ENCODE measurements at regions not wholly inside any gene's neighbourhood (a gene's known extent, or its start where the extent isn't known, plus 50 kb on each side); places are given as distances from the start of the nearest gene placed in this dataset.

- H3K36me3 ChIP-seq (ENCODE audit: insufficient read depth, low read length): no peaks in the 10 kb centered on the region
- no peaks in the 10 kb centered on the region for H3K9me3 ChIP-seq (ENCODE audit: low read length)
- no peak overlapping the region for H3K4me3 ChIP-seq (ENCODE audit: low read depth, low read length, poor library complexity, severe bottlenecking)
- no peaks in the 10 kb centered on the region for H3K79me2 ChIP-seq (ENCODE audit: insufficient read depth, low read length)
- H3K27ac ChIP-seq (ENCODE audit: low read depth, low read length, poor library complexity, severe bottlenecking): no peak overlapping the region
- no peaks in the 10 kb centered on the region for H3F3A ChIP-seq (ENCODE audit: insufficient read depth, low read length)
- no peaks in the 10 kb centered on the region for H3K9me2 ChIP-seq (ENCODE audit: low read depth, low read length)
- H3K4me1 ChIP-seq (ENCODE audit: insufficient read depth, low read length, severe bottlenecking): no peaks in the 10 kb centered on the region
- H3K27me3 ChIP-seq (ENCODE audit: insufficient read depth, low read length): no peaks in the 10 kb centered on the region
- no peak overlapping the region for H3K9ac ChIP-seq (ENCODE audit: low read length)
- no peak overlapping the region for H3K4me2 ChIP-seq (ENCODE audit: low read length)
- TF ChIP-seq CTCF (IDR thresholded peaks at IDR 0.05; ENCODE audit: low read length) (no peak), EZH2 (IDR thresholded peaks at IDR 0.05; ENCODE audit: borderline replicate concordance, low read length) (no peak)
- H4K20me1 ChIP-seq (ENCODE audit: insufficient read depth, low read length): no peaks in the 10 kb centered on the region
- no peak overlapping the region for H2AFZ ChIP-seq (ENCODE audit: low read length)
Observed at GRCh38 chr14:83575301-83575700, 1954.6 kb upstream of the FLRT2 start.

- Histone ChIP-seq H3K27me3 (ENCODE audit: insufficient read depth, low read length) (no peaks in the 10 kb centered on the region), H4K20me1 (ENCODE audit: insufficient read depth, low read length) (no peaks in the 10 kb centered on the region), H3K36me3 (ENCODE audit: insufficient read depth, low read length) (no peaks in the 10 kb centered on the region), H3K9me2 (ENCODE audit: low read depth, low read length) (no peaks in the 10 kb centered on the region), H3K27ac (ENCODE audit: low read depth, low read length, poor library complexity, severe bottlenecking) (no peak overlapping the region), H3K9me3 (ENCODE audit: low read length) (no peaks in the 10 kb centered on the region), H2AFZ (ENCODE audit: low read length) (no peak overlapping the region), H3K4me2 (ENCODE audit: low read length) (no peak overlapping the region), H3K79me2 (ENCODE audit: insufficient read depth, low read length) (no peaks in the 10 kb centered on the region), H3K4me3 (ENCODE audit: low read depth, low read length, poor library complexity, severe bottlenecking) (no peak overlapping the region), H3K4me1 (ENCODE audit: insufficient read depth, low read length, severe bottlenecking) (no peaks in the 10 kb centered on the region), H3F3A (ENCODE audit: insufficient read depth, low read length) (no peaks in the 10 kb centered on the region), H3K9ac (ENCODE audit: low read length) (no peak overlapping the region)
- no peak for TF ChIP-seq CTCF (IDR thresholded peaks at IDR 0.05; ENCODE audit: low read length)
Observed at GRCh38 chr14:83583201-83583600, 1946.7 kb upstream of the FLRT2 start.

GRCh38 chr14:83594874-83595273 is 1935.1 kb upstream of the FLRT2 start:
- Histone ChIP-seq H3K36me3 (ENCODE audit: insufficient read depth, low read length) (no peaks in the 10 kb centered on the region), H4K20me1 (ENCODE audit: insufficient read depth, low read length) (no peaks in the 10 kb centered on the region), H3K9me3 (ENCODE audit: low read length) (no peaks in the 10 kb centered on the region), H3K4me3 (ENCODE audit: low read depth, low read length, poor library complexity, severe bottlenecking) (no peak overlapping the region), H2AFZ (ENCODE audit: low read length) (no peak overlapping the region), H3K4me2 (ENCODE audit: low read length) (no peak overlapping the region), H3K4me1 (ENCODE audit: insufficient read depth, low read length, severe bottlenecking) (no peaks in the 10 kb centered on the region), H3K79me2 (ENCODE audit: insufficient read depth, low read length) (no peaks in the 10 kb centered on the region), H3K27ac (ENCODE audit: low read depth, low read length, poor library complexity, severe bottlenecking) (no peak overlapping the region), H3K27me3 (ENCODE audit: insufficient read depth, low read length) (no peaks in the 10 kb centered on the region), H3K9me2 (ENCODE audit: low read depth, low read length) (no peaks in the 10 kb centered on the region), H3K9ac (ENCODE audit: low read length) (no peak overlapping the region), H3F3A (ENCODE audit: insufficient read depth, low read length) (no peaks in the 10 kb centered on the region)
- no peak for TF ChIP-seq EZH2 (IDR thresholded peaks at IDR 0.05; ENCODE audit: borderline replicate concordance, low read length)
- TF ChIP-seq CTCF (IDR thresholded peaks at IDR 0.05; ENCODE audit: low read length): no peak
